Chondrocyte (in vitro differentiated cells): ENCODE measurements at regions not wholly inside any gene's neighbourhood (a gene's known extent, or its start where the extent isn't known, plus 50 kb on each side); places are given as distances from the start of the nearest gene placed in this dataset.

Experiments
- DNase-seq: peaks from one replicate; pipeline ENCODE4 v3.0.0; 2021; ENCODE audit warnings: mixed read lengths, low spot score
- H3K27ac Mint-ChIP-seq: one replicate; pipeline ENCODE4 v1.8.0; 2021; ENCODE audit warnings: mild to moderate bottlenecking, moderate library complexity, mixed read lengths; ENCODE audit not compliant: unreplicated experiment
- H3K27me3 Mint-ChIP-seq: 2 replicates; pipeline ENCODE4 v1.8.0; 2021; ENCODE audit warnings: low read depth, mixed read lengths
- H3K36me3 Mint-ChIP-seq: 2 replicates; pipeline ENCODE4 v1.8.0; 2021; ENCODE audit warnings: low read depth, mixed read lengths
- H3K4me1 Mint-ChIP-seq: 2 replicates; pipeline ENCODE4 v1.8.0; 2021; ENCODE audit warnings: low read depth, mild to moderate bottlenecking, mixed read lengths
- H3K4me3 Mint-ChIP-seq: one replicate; pipeline ENCODE4 v1.8.0; 2021; ENCODE audit warnings: mild to moderate bottlenecking, moderate library complexity, mixed read lengths; ENCODE audit not compliant: unreplicated experiment
- H3K9me3 Mint-ChIP-seq: 2 replicates; pipeline ENCODE4 v1.8.0; 2021; ENCODE audit warnings: low read depth, mixed read lengths
- CTCF ChIP-seq: fragments of 200-600 bp; sonication (generic); IDR thresholded peaks from 2 replicates; pipeline ENCODE4 v1.5.0; 2021; ENCODE audit warnings: antibody characterized with exemption, mild to moderate bottlenecking, moderate library complexity

- Mint-ChIP-seq H3K27me3 (peaks cover 51% of the 10 kb centered on the region), H3K4me1 (peaks cover 18% of the 10 kb centered on the region), H3K36me3 (no peaks in the 10 kb centered on the region), H3K27ac (no peak overlapping the region), H3K9me3 (no peaks in the 10 kb centered on the region), H3K4me3 (peak overlapping the region; percentile 64)
- no peak for TF ChIP-seq CTCF
- DNase-seq: peak; percentile 89
These were observed 2185.1 kb upstream of the TENM3 start for GRCh38 chr4:180057891-180058671.

GRCh38 chr4:180058691-180059215, 2184.4 kb upstream of the TENM3 start:
- Mint-ChIP-seq H3K27me3 (peaks cover 51% of the 10 kb centered on the region), H3K4me3 (peak overlapping the region; percentile 80), H3K27ac (no peak overlapping the region), H3K36me3 (no peaks in the 10 kb centered on the region), H3K4me1 (peaks cover 18% of the 10 kb centered on the region), H3K9me3 (no peaks in the 10 kb centered on the region)
- no peak for TF ChIP-seq CTCF
- DNase-seq: peak; percentile 80

- H3K4me1 Mint-ChIP-seq: peaks cover 18% of the 10 kb centered on the region
- H3K27ac Mint-ChIP-seq: no peak overlapping the region
- peaks cover 47% of the 10 kb centered on the region for H3K27me3 Mint-ChIP-seq
- no peaks in the 10 kb centered on the region for H3K36me3 Mint-ChIP-seq
- no peak for TF ChIP-seq CTCF
- H3K4me3 Mint-ChIP-seq: peak overlapping the region; percentile 80
- H3K9me3 Mint-ChIP-seq: no peaks in the 10 kb centered on the region
- no peak for DNase-seq
These were observed 2183.9 kb upstream of the TENM3 start for GRCh38 chr4:180059216-180059881.

GRCh38 chr4:180060159-180060889, 2182.9 kb upstream of the TENM3 start:
- H3K27me3 Mint-ChIP-seq: peaks cover 44% of the 10 kb centered on the region
- peaks cover 18% of the 10 kb centered on the region for H3K4me1 Mint-ChIP-seq
- peak; percentile 69 for TF ChIP-seq CTCF
- H3K9me3 Mint-ChIP-seq: no peaks in the 10 kb centered on the region
- H3K36me3 Mint-ChIP-seq: no peaks in the 10 kb centered on the region
- no peak for DNase-seq
- no peak overlapping the region for H3K27ac Mint-ChIP-seq
- H3K4me3 Mint-ChIP-seq: no peak overlapping the region

GRCh38 chr4:180081072-180081471, 2162.1 kb upstream of the TENM3 start:
- no peaks in the 10 kb centered on the region for H3K36me3 Mint-ChIP-seq
- TF ChIP-seq CTCF: no peak
- no peaks in the 10 kb centered on the region for H3K9me3 Mint-ChIP-seq
- no peak for DNase-seq
- H3K27me3 Mint-ChIP-seq: peaks cover 12% of the 10 kb centered on the region
- H3K27ac Mint-ChIP-seq: no peak overlapping the region
- H3K4me3 Mint-ChIP-seq: no peak overlapping the region
- H3K4me1 Mint-ChIP-seq: no peaks in the 10 kb centered on the region
